ENCODE measurements at regions not wholly inside any gene's neighbourhood (a gene's known extent, or its start where the extent isn't known, plus 50 kb on each side); places are given as distances from the start of the nearest gene placed in this dataset.
A peak's percentile ranks its signal among the peaks of the same experiment; 100 is the strongest.

- H3K4me1 ChIP-seq: peaks cover 0 to 18% (median 8%) of the 10 kb centered on the region in 12 donors
- intact Hi-C loops (cut with DNase I): no loop called here
- H3K27ac ChIP-seq: no peak overlapping the region
- DNase-seq (no peak), ATAC-seq (no peak)
- no peaks in the 10 kb centered on the region for H3K9me3 ChIP-seq
- H3K36me3 ChIP-seq: no peaks in the 10 kb centered on the region
- no peak overlapping the region for H3K4me3 ChIP-seq
- TF ChIP-seq CTCF (IDR thresholded peaks at IDR 0.05) (no peak), POLR2A (IDR thresholded peaks at IDR 0.05) (no peak)
- no peaks in the 10 kb centered on the region for H3K27me3 ChIP-seq
Observed at GRCh38 chr1:222910699-222911098, 95.9 kb downstream of the DISP1 start.

GRCh38 chr1:222911866-222912265, 97.0 kb downstream of the DISP1 start:
- Histone ChIP-seq H3K27me3 (no peaks in the 10 kb centered on the region), H3K4me1 (peaks cover 0 to 18% (median 8%) of the 10 kb centered on the region in 12 donors), H3K9me3 (peaks cover 0 to 8% (median 0%) of the 10 kb centered on the region in 12 donors), H3K27ac (no peak overlapping the region), H3K4me3 (no peak overlapping the region), H3K36me3 (no peaks in the 10 kb centered on the region)
- intact Hi-C loops (cut with DNase I): no loop called here
- DNase-seq (no peak), ATAC-seq (no peak)
- TF ChIP-seq POLR2A (IDR thresholded peaks at IDR 0.05): no peak
- TF ChIP-seq CTCF (IDR thresholded peaks at IDR 0.05): no peak
- WGBS, 4 donors: 82 to 91% (median 87%) methylated on average over 1 of the region's 1 CpG

- no peaks in the 10 kb centered on the region for H3K27me3 ChIP-seq
- no peak overlapping the region for H3K27ac ChIP-seq
- intact Hi-C loops (cut with DNase I): no loop called here
- H3K9me3 ChIP-seq: peaks cover 0 to 16% (median 0%) of the 10 kb centered on the region in 12 donors
- no peak overlapping the region for H3K4me3 ChIP-seq
- ATAC-seq (no peak), DNase-seq (no peak)
- no peak for TF ChIP-seq POLR2A (IDR thresholded peaks at IDR 0.05)
- TF ChIP-seq CTCF (IDR thresholded peaks at IDR 0.05): no peak
- H3K4me1 ChIP-seq: peaks cover 0 to 18% (median 8%) of the 10 kb centered on the region in 12 donors
- H3K36me3 ChIP-seq: no peaks in the 10 kb centered on the region
Observed at GRCh38 chr1:222912730-222913129, 97.9 kb downstream of the DISP1 start.

GRCh38 chr1:222914861-222915632, 100.2 kb downstream of the DISP1 start:
- intact Hi-C loops (cut with DNase I): no loop called here
- Histone ChIP-seq H3K27ac (no peak overlapping the region), H3K9me3 (peaks cover 0 to 17% (median 0%) of the 10 kb centered on the region in 12 donors), H3K36me3 (no peaks in the 10 kb centered on the region), H3K4me1 (peaks cover 0 to 10% (median 1%) of the 10 kb centered on the region in 12 donors), H3K27me3 (no peaks in the 10 kb centered on the region), H3K4me3 (no peak overlapping the region)
- 86 to 94% (median 91%) methylated on average over 2 of the region's 2 CpGs for WGBS, 4 donors
- no peak for DNase-seq
- peak in 2 of 4 donors; percentile 59 to 66 for ATAC-seq
- TF ChIP-seq CTCF (IDR thresholded peaks at IDR 0.05) (no peak), POLR2A (IDR thresholded peaks at IDR 0.05) (no peak)

Data from heart left ventricle (tissue), 16 donors.